GM23338 (cell line): ENCODE measurements at regions not wholly inside any gene's neighbourhood (a gene's known extent, or its start where the extent isn't known, plus 50 kb on each side); places are given as distances from the start of the nearest gene placed in this dataset.

Experiments
- ATAC-seq: fragments of 200-7000 bp; cut with Tn5 transposase; 3 replicates; pipeline ENCODE4 v1.9.1; 2020
- DNase-seq: peaks from one replicate; pipeline ENCODE4 v3.0.0-alpha.2; 2015; ENCODE audit warnings: low spot score
- H2AFZ ChIP-seq: fragments of 200-600 bp; sonication (generic); 2 replicates; pipeline ENCODE4 v1.8.0; 2016; ENCODE audit warnings: antibody characterized with exemption, mild to moderate bottlenecking, moderate library complexity
- H3F3A ChIP-seq: fragments of 200-600 bp; sonication (generic); replicated peaks from 2 replicates; pipeline ENCODE4 v1.8.0; 2017; ENCODE audit warnings: antibody characterized with exemption, mixed run types, low read depth
- H3K27ac ChIP-seq: fragments of 200-600 bp; sonication (generic); 2 replicates; pipeline ENCODE4 v1.6.1; 2016; ENCODE audit warnings: low read depth
- H3K27me3 ChIP-seq: fragments of 200-600 bp; sonication (generic); 2 replicates; pipeline ENCODE4 v1.8.0; 2016; ENCODE audit warnings: mild to moderate bottlenecking, mixed run types, moderate library complexity; ENCODE audit not compliant: insufficient read depth
- H3K36me3 ChIP-seq: fragments of 200-600 bp; sonication (generic); 2 replicates; pipeline ENCODE4 v1.8.0; 2016; ENCODE audit warnings: mild to moderate bottlenecking; ENCODE audit not compliant: insufficient read depth
- H3K4me1 ChIP-seq: fragments of 200-600 bp; sonication (generic); 2 replicates; pipeline ENCODE4 v1.8.0; 2016; ENCODE audit warnings: mild to moderate bottlenecking, moderate library complexity; ENCODE audit not compliant: insufficient read depth
- H3K4me2 ChIP-seq: fragments of 200-600 bp; sonication (generic); 2 replicates; pipeline ENCODE4 v1.7.1; 2017; ENCODE audit warnings: mixed run types
- H3K4me3 ChIP-seq: fragments of 200-600 bp; sonication (generic); 2 replicates; pipeline ENCODE4 v1.6.1; 2016; ENCODE audit warnings: mixed run types
- H3K79me2 ChIP-seq: fragments of 200-600 bp; sonication (generic); replicated peaks from 2 replicates; pipeline ENCODE4 v1.8.0; 2017; ENCODE audit warnings: mild to moderate bottlenecking; ENCODE audit not compliant: insufficient read depth
- H3K9me2 ChIP-seq: fragments of 200-600 bp; sonication (generic); 2 replicates; pipeline ENCODE4 v1.8.0; 2017; ENCODE audit not compliant: insufficient read depth
- H4K20me1 ChIP-seq: fragments of 200-600 bp; sonication (generic); replicated peaks from 2 replicates; pipeline ENCODE4 v1.8.0; 2017; ENCODE audit warnings: mild to moderate bottlenecking; ENCODE audit not compliant: insufficient read depth
- H3K27ac Mint-ChIP-seq: 2 replicates; pipeline ENCODE4 v1.8.0; 2020; ENCODE audit warnings: inconsistent platforms, mild to moderate bottlenecking, moderate library complexity, mixed read lengths
- H3K27me3 Mint-ChIP-seq: 3 replicates; pipeline ENCODE4 v1.8.0; 2022; ENCODE audit warnings: low read depth, mild to moderate bottlenecking, moderate library complexity, mixed read lengths, inconsistent platforms; ENCODE audit not compliant: insufficient read depth, poor library complexity
- H3K36me3 Mint-ChIP-seq: 3 replicates; pipeline ENCODE4 v1.8.0; 2021; ENCODE audit warnings: low read depth, mild to moderate bottlenecking, inconsistent platforms, moderate library complexity, mixed read lengths
- H3K4me1 Mint-ChIP-seq: 3 replicates; pipeline ENCODE4 v1.8.0; 2020; ENCODE audit warnings: mild to moderate bottlenecking, inconsistent platforms, mixed read lengths
- H3K4me3 Mint-ChIP-seq: 3 replicates; pipeline ENCODE4 v1.8.0; 2021; ENCODE audit warnings: moderate library complexity, mild to moderate bottlenecking, inconsistent platforms, mixed read lengths
- H3K9me3 Mint-ChIP-seq: 3 replicates; pipeline ENCODE4 v1.8.0; 2020; ENCODE audit warnings: moderate library complexity, mild to moderate bottlenecking, inconsistent platforms, mixed read lengths
- CREB1 ChIP-seq: fragments of 250-450 bp; sonication (Bioruptor Pico); IDR thresholded peaks from 2 replicates; pipeline ENCODE4 v1.5.0; 2020; ENCODE audit warnings: low read depth, mild to moderate bottlenecking, moderate library complexity
- EZH2 ChIP-seq: fragments of 200-600 bp; sonication (generic); IDR thresholded peaks from one replicate; pipeline ENCODE4 v1.8.0; 2017; ENCODE audit warnings: antibody characterized with exemption, mild to moderate bottlenecking, low read depth; ENCODE audit not compliant: unreplicated experiment
- EZH2phosphoT487 ChIP-seq: fragments of 200-600 bp; sonication (generic); IDR thresholded peaks from one replicate; pipeline ENCODE4 v1.8.1; 2018; ENCODE audit warnings: antibody characterized with exemption; ENCODE audit not compliant: unreplicated experiment
- NANOG ChIP-seq: IDR thresholded peaks from 2 replicates; pipeline ENCODE4 v1.6.1; 2016; ENCODE audit warnings: antibody characterized with exemption, borderline replicate concordance
- POLR2AphosphoS5 ChIP-seq: IDR thresholded peaks from 2 replicates; pipeline ENCODE4 v1.6.1; 2016; ENCODE audit warnings: antibody characterized with exemption, low read depth
- STAT1 ChIP-seq: IDR thresholded peaks from one replicate; pipeline ENCODE4 v1.6.1; 2016; ENCODE audit warnings: antibody characterized with exemption; ENCODE audit not compliant: unreplicated experiment
- ZNF114 ChIP-seq: fragments of 250-450 bp; sonication (Bioruptor Pico); IDR thresholded peaks from 2 replicates; pipeline ENCODE4 v1.5.0; 2020; ENCODE audit warnings: mild to moderate bottlenecking, moderate library complexity
- ZNF331 ChIP-seq: fragments of 250-450 bp; sonication (Bioruptor Pico); IDR thresholded peaks from 2 replicates; pipeline ENCODE4 v1.5.0; 2020; ENCODE audit warnings: low read depth, mild to moderate bottlenecking, moderate library complexity
- TF ChIP-seq, protein P1 (sequence below), 2 experiments: fragments of 200-600 bp in 1 of 2; sonication (generic) in 1 of 2; conservative IDR thresholded peaks; 2 replicates each; pipeline versions ENCODE4 v1.5.1 to v1.6.1; 2016 to 2017; ENCODE audit warnings: antibody characterized with exemption in 2 of 2, low read depth in 2 of 2, mild to moderate bottlenecking in 2 of 2, moderate library complexity in 1 of 2
- TF ChIP-seq, protein P2 (sequence below): IDR thresholded peaks from 2 replicates; pipeline ENCODE4 v1.6.1; 2016; ENCODE audit warnings: antibody characterized with exemption
- TF ChIP-seq, protein P3 (sequence below): IDR thresholded peaks from one replicate; pipeline ENCODE4 v1.6.1; 2018; ENCODE audit warnings: antibody characterized with exemption; ENCODE audit not compliant: unreplicated experiment
- TF ChIP-seq, protein P4 (sequence below): fragments of 250-450 bp; sonication (Bioruptor Pico); IDR thresholded peaks from 2 replicates; pipeline ENCODE4 v1.5.0; 2020; ENCODE audit warnings: mild to moderate bottlenecking, moderate library complexity

DNA sequence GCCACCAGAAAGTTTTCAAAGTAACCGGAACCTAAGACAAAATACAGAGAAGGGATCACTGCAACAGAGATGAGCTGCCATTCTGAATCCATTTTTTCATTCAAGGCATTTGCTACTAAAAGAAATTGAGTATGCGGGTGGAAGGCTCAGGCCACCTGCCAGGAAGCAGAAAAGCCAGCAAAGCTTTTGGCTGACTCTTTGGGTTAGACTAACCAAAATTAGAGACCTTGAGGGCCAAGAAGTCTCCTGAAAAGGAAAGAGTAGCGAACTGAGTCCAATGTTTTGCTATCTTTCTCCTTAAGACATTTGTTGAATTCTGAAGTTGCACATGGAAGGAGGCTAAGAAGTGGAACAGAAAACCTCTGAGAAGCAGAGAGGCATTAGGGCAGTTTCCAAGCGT lies 79.0 kb downstream of the FAS start:
- Histone ChIP-seq H3K4me1 (no peaks in the 10 kb centered on the region), H3K36me3 (no peaks in the 10 kb centered on the region), H3K27ac (no peak overlapping the region), H3K4me3 (no peak overlapping the region), H3K9me2 (no peaks in the 10 kb centered on the region), H3K27me3 (no peaks in the 10 kb centered on the region), H4K20me1 (no peaks in the 10 kb centered on the region), H2AFZ (no peak overlapping the region; the same call in 1 of the 2 replicates), H3K79me2 (no peaks in the 10 kb centered on the region), H3F3A (no peaks in the 10 kb centered on the region), H3K4me2 (no peak overlapping the region)
- Mint-ChIP-seq H3K4me1 (peaks cover 7% of the 10 kb centered on the region; the same call in 2 of the 3 replicates), H3K4me3 (no peak overlapping the region), H3K36me3 (no peaks in the 10 kb centered on the region), H3K27ac (no peak overlapping the region), H3K9me3 (no peaks in the 10 kb centered on the region), H3K27me3 (no peaks in the 10 kb centered on the region)
- ATAC-seq: no peak
- TF ChIP-seq ZNF114 (CRISPR knock-in tag) (no peak), EZH2phosphoT487 (no peak), ZNF331 (CRISPR knock-in tag) (no peak), EZH2 (no peak), STAT1 (no peak), NANOG (no peak), CREB1 (CRISPR knock-in tag) (no peak), POLR2AphosphoS5 (no peak)
- TF ChIP-seq, protein P1, sequence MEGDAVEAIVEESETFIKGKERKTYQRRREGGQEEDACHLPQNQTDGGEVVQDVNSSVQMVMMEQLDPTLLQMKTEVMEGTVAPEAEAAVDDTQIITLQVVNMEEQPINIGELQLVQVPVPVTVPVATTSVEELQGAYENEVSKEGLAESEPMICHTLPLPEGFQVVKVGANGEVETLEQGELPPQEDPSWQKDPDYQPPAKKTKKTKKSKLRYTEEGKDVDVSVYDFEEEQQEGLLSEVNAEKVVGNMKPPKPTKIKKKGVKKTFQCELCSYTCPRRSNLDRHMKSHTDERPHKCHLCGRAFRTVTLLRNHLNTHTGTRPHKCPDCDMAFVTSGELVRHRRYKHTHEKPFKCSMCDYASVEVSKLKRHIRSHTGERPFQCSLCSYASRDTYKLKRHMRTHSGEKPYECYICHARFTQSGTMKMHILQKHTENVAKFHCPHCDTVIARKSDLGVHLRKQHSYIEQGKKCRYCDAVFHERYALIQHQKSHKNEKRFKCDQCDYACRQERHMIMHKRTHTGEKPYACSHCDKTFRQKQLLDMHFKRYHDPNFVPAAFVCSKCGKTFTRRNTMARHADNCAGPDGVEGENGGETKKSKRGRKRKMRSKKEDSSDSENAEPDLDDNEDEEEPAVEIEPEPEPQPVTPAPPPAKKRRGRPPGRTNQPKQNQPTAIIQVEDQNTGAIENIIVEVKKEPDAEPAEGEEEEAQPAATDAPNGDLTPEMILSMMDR (conservative IDR thresholded peaks at IDR 0.05; ENCODE audit: low read depth in 2 of 2): no peak
- TF ChIP-seq, protein P2, sequence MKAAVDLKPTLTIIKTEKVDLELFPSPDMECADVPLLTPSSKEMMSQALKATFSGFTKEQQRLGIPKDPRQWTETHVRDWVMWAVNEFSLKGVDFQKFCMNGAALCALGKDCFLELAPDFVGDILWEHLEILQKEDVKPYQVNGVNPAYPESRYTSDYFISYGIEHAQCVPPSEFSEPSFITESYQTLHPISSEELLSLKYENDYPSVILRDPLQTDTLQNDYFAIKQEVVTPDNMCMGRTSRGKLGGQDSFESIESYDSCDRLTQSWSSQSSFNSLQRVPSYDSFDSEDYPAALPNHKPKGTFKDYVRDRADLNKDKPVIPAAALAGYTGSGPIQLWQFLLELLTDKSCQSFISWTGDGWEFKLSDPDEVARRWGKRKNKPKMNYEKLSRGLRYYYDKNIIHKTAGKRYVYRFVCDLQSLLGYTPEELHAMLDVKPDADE: no peak
- TF ChIP-seq, protein P3, sequence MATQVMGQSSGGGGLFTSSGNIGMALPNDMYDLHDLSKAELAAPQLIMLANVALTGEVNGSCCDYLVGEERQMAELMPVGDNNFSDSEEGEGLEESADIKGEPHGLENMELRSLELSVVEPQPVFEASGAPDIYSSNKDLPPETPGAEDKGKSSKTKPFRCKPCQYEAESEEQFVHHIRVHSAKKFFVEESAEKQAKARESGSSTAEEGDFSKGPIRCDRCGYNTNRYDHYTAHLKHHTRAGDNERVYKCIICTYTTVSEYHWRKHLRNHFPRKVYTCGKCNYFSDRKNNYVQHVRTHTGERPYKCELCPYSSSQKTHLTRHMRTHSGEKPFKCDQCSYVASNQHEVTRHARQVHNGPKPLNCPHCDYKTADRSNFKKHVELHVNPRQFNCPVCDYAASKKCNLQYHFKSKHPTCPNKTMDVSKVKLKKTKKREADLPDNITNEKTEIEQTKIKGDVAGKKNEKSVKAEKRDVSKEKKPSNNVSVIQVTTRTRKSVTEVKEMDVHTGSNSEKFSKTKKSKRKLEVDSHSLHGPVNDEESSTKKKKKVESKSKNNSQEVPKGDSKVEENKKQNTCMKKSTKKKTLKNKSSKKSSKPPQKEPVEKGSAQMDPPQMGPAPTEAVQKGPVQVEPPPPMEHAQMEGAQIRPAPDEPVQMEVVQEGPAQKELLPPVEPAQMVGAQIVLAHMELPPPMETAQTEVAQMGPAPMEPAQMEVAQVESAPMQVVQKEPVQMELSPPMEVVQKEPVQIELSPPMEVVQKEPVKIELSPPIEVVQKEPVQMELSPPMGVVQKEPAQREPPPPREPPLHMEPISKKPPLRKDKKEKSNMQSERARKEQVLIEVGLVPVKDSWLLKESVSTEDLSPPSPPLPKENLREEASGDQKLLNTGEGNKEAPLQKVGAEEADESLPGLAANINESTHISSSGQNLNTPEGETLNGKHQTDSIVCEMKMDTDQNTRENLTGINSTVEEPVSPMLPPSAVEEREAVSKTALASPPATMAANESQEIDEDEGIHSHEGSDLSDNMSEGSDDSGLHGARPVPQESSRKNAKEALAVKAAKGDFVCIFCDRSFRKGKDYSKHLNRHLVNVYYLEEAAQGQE: no peak
- TF ChIP-seq, protein P4, sequence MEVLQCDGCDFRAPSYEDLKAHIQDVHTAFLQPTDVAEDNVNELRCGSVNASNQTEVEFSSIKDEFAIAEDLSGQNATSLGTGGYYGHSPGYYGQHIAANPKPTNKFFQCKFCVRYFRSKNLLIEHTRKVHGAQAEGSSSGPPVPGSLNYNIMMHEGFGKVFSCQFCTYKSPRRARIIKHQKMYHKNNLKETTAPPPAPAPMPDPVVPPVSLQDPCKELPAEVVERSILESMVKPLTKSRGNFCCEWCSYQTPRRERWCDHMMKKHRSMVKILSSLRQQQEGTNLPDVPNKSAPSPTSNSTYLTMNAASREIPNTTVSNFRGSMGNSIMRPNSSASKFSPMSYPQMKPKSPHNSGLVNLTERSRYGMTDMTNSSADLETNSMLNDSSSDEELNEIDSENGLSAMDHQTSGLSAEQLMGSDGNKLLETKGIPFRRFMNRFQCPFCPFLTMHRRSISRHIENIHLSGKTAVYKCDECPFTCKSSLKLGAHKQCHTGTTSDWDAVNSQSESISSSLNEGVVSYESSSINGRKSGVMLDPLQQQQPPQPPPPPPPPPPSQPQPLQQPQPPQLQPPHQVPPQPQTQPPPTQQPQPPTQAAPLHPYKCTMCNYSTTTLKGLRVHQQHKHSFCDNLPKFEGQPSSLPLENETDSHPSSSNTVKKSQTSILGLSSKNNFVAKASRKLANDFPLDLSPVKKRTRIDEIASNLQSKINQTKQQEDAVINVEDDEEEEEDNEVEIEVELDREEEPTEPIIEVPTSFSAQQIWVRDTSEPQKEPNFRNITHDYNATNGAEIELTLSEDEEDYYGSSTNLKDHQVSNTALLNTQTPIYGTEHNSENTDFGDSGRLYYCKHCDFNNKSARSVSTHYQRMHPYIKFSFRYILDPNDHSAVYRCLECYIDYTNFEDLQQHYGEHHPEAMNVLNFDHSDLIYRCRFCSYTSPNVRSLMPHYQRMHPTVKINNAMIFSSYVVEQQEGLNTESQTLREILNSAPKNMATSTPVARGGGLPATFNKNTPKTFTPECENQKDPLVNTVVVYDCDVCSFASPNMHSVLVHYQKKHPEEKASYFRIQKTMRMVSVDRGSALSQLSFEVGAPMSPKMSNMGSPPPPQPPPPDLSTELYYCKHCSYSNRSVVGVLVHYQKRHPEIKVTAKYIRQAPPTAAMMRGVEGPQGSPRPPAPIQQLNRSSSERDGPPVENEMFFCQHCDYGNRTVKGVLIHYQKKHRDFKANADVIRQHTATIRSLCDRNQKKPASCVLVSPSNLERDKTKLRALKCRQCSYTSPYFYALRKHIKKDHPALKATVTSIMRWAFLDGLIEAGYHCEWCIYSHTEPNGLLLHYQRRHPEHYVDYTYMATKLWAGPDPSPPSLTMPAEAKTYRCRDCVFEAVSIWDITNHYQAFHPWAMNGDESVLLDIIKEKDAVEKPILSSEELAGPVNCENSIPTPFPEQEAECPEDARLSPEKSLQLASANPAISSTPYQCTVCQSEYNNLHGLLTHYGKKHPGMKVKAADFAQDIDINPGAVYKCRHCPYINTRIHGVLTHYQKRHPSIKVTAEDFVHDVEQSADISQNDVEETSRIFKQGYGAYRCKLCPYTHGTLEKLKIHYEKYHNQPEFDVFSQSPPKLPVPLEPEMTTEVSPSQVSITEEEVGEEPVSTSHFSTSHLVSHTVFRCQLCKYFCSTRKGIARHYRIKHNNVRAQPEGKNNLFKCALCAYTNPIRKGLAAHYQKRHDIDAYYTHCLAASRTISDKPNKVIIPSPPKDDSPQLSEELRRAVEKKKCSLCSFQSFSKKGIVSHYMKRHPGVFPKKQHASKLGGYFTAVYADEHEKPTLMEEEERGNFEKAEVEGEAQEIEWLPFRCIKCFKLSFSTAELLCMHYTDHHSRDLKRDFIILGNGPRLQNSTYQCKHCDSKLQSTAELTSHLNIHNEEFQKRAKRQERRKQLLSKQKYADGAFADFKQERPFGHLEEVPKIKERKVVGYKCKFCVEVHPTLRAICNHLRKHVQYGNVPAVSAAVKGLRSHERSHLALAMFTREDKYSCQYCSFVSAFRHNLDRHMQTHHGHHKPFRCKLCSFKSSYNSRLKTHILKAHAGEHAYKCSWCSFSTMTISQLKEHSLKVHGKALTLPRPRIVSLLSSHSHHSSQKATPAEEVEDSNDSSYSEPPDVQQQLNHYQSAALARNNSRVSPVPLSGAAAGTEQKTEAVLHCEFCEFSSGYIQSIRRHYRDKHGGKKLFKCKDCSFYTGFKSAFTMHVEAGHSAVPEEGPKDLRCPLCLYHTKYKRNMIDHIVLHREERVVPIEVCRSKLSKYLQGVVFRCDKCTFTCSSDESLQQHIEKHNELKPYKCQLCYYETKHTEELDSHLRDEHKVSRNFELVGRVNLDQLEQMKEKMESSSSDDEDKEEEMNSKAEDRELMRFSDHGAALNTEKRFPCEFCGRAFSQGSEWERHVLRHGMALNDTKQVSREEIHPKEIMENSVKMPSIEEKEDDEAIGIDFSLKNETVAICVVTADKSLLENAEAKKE (CRISPR knock-in tag): no peak
- no peak for DNase-seq
